Chondrocyte (in vitro differentiated cells): ENCODE measurements at regions not wholly inside any gene's neighbourhood (a gene's known extent, or its start where the extent isn't known, plus 50 kb on each side); places are given as distances from the start of the nearest gene placed in this dataset.

Experiments used
- DNase-seq: peaks from one replicate; pipeline ENCODE4 v3.0.0; 2021; ENCODE audit warnings: mixed read lengths, low spot score
- H3K27ac Mint-ChIP-seq: one replicate; pipeline ENCODE4 v1.8.0; 2021; ENCODE audit warnings: mild to moderate bottlenecking, moderate library complexity, mixed read lengths; ENCODE audit not compliant: unreplicated experiment
- H3K27me3 Mint-ChIP-seq: 2 replicates; pipeline ENCODE4 v1.8.0; 2021; ENCODE audit warnings: low read depth, mixed read lengths
- H3K36me3 Mint-ChIP-seq: 2 replicates; pipeline ENCODE4 v1.8.0; 2021; ENCODE audit warnings: low read depth, mixed read lengths
- H3K4me1 Mint-ChIP-seq: 2 replicates; pipeline ENCODE4 v1.8.0; 2021; ENCODE audit warnings: low read depth, mild to moderate bottlenecking, mixed read lengths
- H3K4me3 Mint-ChIP-seq: one replicate; pipeline ENCODE4 v1.8.0; 2021; ENCODE audit warnings: mild to moderate bottlenecking, moderate library complexity, mixed read lengths; ENCODE audit not compliant: unreplicated experiment
- H3K9me3 Mint-ChIP-seq: 2 replicates; pipeline ENCODE4 v1.8.0; 2021; ENCODE audit warnings: low read depth, mixed read lengths
- TF ChIP-seq, protein P1 (sequence below): fragments of 200-600 bp; sonication (generic); IDR thresholded peaks from 2 replicates; pipeline ENCODE4 v1.5.0; 2021; ENCODE audit warnings: antibody characterized with exemption, mild to moderate bottlenecking, moderate library complexity

GRCh38 chr5:155068616-155069100, 55.1 kb downstream of the KIF4B start:
- TF ChIP-seq, protein P1, sequence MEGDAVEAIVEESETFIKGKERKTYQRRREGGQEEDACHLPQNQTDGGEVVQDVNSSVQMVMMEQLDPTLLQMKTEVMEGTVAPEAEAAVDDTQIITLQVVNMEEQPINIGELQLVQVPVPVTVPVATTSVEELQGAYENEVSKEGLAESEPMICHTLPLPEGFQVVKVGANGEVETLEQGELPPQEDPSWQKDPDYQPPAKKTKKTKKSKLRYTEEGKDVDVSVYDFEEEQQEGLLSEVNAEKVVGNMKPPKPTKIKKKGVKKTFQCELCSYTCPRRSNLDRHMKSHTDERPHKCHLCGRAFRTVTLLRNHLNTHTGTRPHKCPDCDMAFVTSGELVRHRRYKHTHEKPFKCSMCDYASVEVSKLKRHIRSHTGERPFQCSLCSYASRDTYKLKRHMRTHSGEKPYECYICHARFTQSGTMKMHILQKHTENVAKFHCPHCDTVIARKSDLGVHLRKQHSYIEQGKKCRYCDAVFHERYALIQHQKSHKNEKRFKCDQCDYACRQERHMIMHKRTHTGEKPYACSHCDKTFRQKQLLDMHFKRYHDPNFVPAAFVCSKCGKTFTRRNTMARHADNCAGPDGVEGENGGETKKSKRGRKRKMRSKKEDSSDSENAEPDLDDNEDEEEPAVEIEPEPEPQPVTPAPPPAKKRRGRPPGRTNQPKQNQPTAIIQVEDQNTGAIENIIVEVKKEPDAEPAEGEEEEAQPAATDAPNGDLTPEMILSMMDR: no peak
- no peaks in the 10 kb centered on the region for H3K9me3 Mint-ChIP-seq
- H3K27ac Mint-ChIP-seq: no peak overlapping the region
- peaks cover 15% of the 10 kb centered on the region for H3K27me3 Mint-ChIP-seq
- no peaks in the 10 kb centered on the region for H3K4me1 Mint-ChIP-seq
- no peak overlapping the region for H3K4me3 Mint-ChIP-seq
- no peak for DNase-seq
- no peaks in the 10 kb centered on the region for H3K36me3 Mint-ChIP-seq

DNA sequence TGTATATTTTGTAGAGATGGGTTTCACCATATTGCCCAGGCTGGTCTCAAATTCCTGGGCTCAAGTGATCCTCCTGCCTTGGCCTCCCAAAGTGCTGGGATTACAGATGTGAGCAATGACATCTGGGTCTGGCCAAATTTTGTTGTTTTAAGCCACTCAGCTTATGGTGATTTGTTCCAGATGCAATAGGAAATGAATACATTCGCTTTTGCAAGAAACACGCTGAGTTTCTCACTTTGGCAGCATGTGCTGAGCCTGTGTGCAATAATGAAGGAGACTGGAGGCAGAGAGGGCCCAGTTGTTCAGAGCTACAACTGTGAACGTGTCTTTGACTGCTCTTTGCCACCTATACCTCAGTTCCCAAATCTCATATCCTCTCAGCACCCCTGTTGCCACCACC, 56.4 kb downstream of the KIF4B start:
- no peak overlapping the region for H3K4me3 Mint-ChIP-seq
- no peaks in the 10 kb centered on the region for H3K36me3 Mint-ChIP-seq
- DNase-seq: no peak
- H3K9me3 Mint-ChIP-seq: no peaks in the 10 kb centered on the region
- peaks cover 10% of the 10 kb centered on the region for H3K27me3 Mint-ChIP-seq
- H3K4me1 Mint-ChIP-seq: no peaks in the 10 kb centered on the region
- H3K27ac Mint-ChIP-seq: no peak overlapping the region
- TF ChIP-seq, protein P1: no peak

DNA sequence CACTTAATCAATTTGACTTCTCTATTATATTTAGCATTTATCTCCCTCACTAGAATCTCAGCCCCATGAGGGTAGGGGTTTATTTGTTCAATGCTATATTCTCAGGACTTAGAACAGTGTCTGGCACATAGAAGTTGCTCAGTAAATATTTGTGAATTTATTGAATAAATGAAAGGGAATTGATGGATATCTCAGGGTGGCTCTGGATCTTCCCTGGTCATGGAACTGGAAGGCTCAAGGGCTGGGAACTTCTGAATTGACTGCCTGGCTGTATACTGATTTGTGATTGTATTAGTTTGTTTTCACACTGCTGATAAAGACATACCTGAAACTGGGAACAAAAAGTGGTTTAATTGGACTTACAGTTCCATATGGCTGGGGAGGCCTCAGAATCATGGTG, 57.2 kb downstream of the KIF4B start:
- no peak for DNase-seq
- peaks cover 10% of the 10 kb centered on the region for H3K27me3 Mint-ChIP-seq
- no peaks in the 10 kb centered on the region for H3K36me3 Mint-ChIP-seq
- no peak overlapping the region for H3K4me3 Mint-ChIP-seq
- TF ChIP-seq, protein P1: no peak
- H3K27ac Mint-ChIP-seq: no peak overlapping the region
- H3K9me3 Mint-ChIP-seq: no peaks in the 10 kb centered on the region
- no peaks in the 10 kb centered on the region for H3K4me1 Mint-ChIP-seq

GRCh38 chr5:155076379-155076778, 62.8 kb downstream of the KIF4B start:
- Mint-ChIP-seq H3K27me3 (peaks cover 1% of the 10 kb centered on the region), H3K9me3 (no peaks in the 10 kb centered on the region), H3K4me3 (no peak overlapping the region), H3K27ac (no peak overlapping the region), H3K4me1 (peaks cover 11% of the 10 kb centered on the region), H3K36me3 (no peaks in the 10 kb centered on the region)
- TF ChIP-seq, protein P1: no peak
- DNase-seq: no peak

GRCh38 chr5:155079698-155080097, 66.1 kb downstream of the KIF4B start:
- peaks cover 28% of the 10 kb centered on the region for H3K4me1 Mint-ChIP-seq
- no peak for DNase-seq
- H3K4me3 Mint-ChIP-seq: no peak overlapping the region
- peaks cover 3% of the 10 kb centered on the region for H3K36me3 Mint-ChIP-seq
- TF ChIP-seq, protein P1: no peak
- H3K9me3 Mint-ChIP-seq: peaks cover 9% of the 10 kb centered on the region
- H3K27ac Mint-ChIP-seq: no peak overlapping the region
- H3K27me3 Mint-ChIP-seq: peaks cover 1% of the 10 kb centered on the region
